ENCODE measurements at regions not wholly inside any gene's neighbourhood (a gene's known extent, or its start where the extent isn't known, plus 50 kb on each side); places are given as distances from the start of the nearest gene placed in this dataset.

GRCh38 chr5:83001796-83002381 lies 75.3 kb downstream of the TMEM167A start:
- H3K4me3 ChIP-seq (ENCODE audit: low read depth, low read length): no peak overlapping the region
- no peak for TF ChIP-seq CTCF (IDR thresholded peaks at IDR 0.05; ENCODE audit: low read depth, low read length)

GRCh38 chr5:83000922-83001321 lies 76.3 kb downstream of the TMEM167A start:
- no peak for TF ChIP-seq CTCF (IDR thresholded peaks at IDR 0.05; ENCODE audit: low read depth, low read length)
- H3K4me3 ChIP-seq (ENCODE audit: low read depth, low read length): no peak overlapping the region

GRCh38 chr5:83000428-83000827 lies 76.8 kb downstream of the TMEM167A start:
- H3K4me3 ChIP-seq (ENCODE audit: low read depth, low read length): no peak overlapping the region
- TF ChIP-seq CTCF (IDR thresholded peaks at IDR 0.05; ENCODE audit: low read depth, low read length): no peak

- TF ChIP-seq CTCF (IDR thresholded peaks at IDR 0.05; ENCODE audit: low read depth, low read length): no peak
- no peak overlapping the region for H3K4me3 ChIP-seq (ENCODE audit: low read depth, low read length)
Observed at GRCh38 chr5:82993416-82993815, 83.8 kb downstream of the TMEM167A start.

GRCh38 chr5:82992646-82993045 lies 84.5 kb downstream of the TMEM167A start:
- TF ChIP-seq CTCF (IDR thresholded peaks at IDR 0.05; ENCODE audit: low read depth, low read length): no peak

GRCh38 chr5:82991678-82992323 lies 85.4 kb downstream of the TMEM167A start:
- no peak for TF ChIP-seq CTCF (IDR thresholded peaks at IDR 0.05; ENCODE audit: low read depth, low read length)
- no peak overlapping the region for H3K4me3 ChIP-seq (ENCODE audit: low read depth, low read length)

More at GRCh38 chr5:82992646-82993045, 84.5 kb downstream of the TMEM167A start:
- H3K4me3 ChIP-seq (ENCODE audit: low read depth, low read length): no peak overlapping the region

- no peak for TF ChIP-seq CTCF (IDR thresholded peaks at IDR 0.05; ENCODE audit: low read depth, low read length)
- H3K4me3 ChIP-seq (ENCODE audit: low read depth, low read length): no peak overlapping the region
Observed at GRCh38 chr5:82991059-82991458, 86.1 kb downstream of the TMEM167A start.
